ENCODE measurements at regions not wholly inside any gene's neighbourhood (a gene's known extent, or its start where the extent isn't known, plus 50 kb on each side); places are given as distances from the start of the nearest gene placed in this dataset.

- DNase-seq (ENCODE audit: low read depth): no peak
- no peak for TF ChIP-seq CTCF (IDR thresholded peaks at IDR 0.05; ENCODE audit: control insufficient read depth, extremely low read depth, insufficient read depth)
- H3K4me3 ChIP-seq (ENCODE audit: low read depth, low read length): no peak overlapping the region
These were observed 1487.0 kb upstream of the SLC10A2 start for GRCh38 chr13:104553186-104553585.

GRCh38 chr13:104534847-104535246, 1468.6 kb upstream of the SLC10A2 start:
- no peak overlapping the region for H3K4me3 ChIP-seq (ENCODE audit: low read depth, low read length)
- DNase-seq (ENCODE audit: low read depth): no peak
- no peak for TF ChIP-seq CTCF (IDR thresholded peaks at IDR 0.05; ENCODE audit: control insufficient read depth, extremely low read depth, insufficient read depth)

GRCh38 chr13:104532132-104532531, 1465.9 kb upstream of the SLC10A2 start:
- H3K4me3 ChIP-seq (ENCODE audit: low read depth, low read length): no peak overlapping the region
- no peak for DNase-seq (ENCODE audit: low read depth)
- TF ChIP-seq CTCF (IDR thresholded peaks at IDR 0.05; ENCODE audit: control insufficient read depth, extremely low read depth, insufficient read depth): no peak

- DNase-seq (ENCODE audit: low read depth): no peak
- no peak overlapping the region for H3K4me3 ChIP-seq (ENCODE audit: low read depth, low read length)
- TF ChIP-seq CTCF (IDR thresholded peaks at IDR 0.05; ENCODE audit: control insufficient read depth, extremely low read depth, insufficient read depth): no peak
These were observed 1464.5 kb upstream of the SLC10A2 start for GRCh38 chr13:104530741-104531140.

DNA sequence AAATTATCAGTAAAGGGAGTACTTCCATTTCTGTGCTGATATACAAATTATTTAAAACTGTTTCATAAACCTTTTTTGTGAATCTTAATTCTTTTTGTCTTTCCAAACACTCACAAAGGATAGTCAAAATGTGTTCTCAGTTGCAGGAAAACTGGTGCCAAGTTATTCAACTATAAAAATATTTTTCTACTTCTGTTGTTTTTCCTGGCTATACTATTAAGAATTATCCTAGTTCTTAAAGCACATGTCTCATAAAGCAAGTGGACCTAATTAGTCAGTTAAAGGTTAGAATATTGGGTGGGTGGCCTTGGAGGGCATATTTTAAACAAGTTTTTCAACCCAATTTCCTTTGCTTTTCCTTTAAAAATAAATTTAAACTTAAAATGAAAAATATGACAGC, 1460.3 kb upstream of the SLC10A2 start:
- DNase-seq (ENCODE audit: low read depth): no peak
- no peak for TF ChIP-seq CTCF (IDR thresholded peaks at IDR 0.05; ENCODE audit: control insufficient read depth, extremely low read depth, insufficient read depth)
- no peak overlapping the region for H3K4me3 ChIP-seq (ENCODE audit: low read depth, low read length)

GRCh38 chr13:104525467-104525866, 1459.2 kb upstream of the SLC10A2 start:
- H3K4me3 ChIP-seq (ENCODE audit: low read depth, low read length): no peak overlapping the region
- no peak for DNase-seq (ENCODE audit: low read depth)
- TF ChIP-seq CTCF (IDR thresholded peaks at IDR 0.05; ENCODE audit: control insufficient read depth, extremely low read depth, insufficient read depth): no peak

DNA sequence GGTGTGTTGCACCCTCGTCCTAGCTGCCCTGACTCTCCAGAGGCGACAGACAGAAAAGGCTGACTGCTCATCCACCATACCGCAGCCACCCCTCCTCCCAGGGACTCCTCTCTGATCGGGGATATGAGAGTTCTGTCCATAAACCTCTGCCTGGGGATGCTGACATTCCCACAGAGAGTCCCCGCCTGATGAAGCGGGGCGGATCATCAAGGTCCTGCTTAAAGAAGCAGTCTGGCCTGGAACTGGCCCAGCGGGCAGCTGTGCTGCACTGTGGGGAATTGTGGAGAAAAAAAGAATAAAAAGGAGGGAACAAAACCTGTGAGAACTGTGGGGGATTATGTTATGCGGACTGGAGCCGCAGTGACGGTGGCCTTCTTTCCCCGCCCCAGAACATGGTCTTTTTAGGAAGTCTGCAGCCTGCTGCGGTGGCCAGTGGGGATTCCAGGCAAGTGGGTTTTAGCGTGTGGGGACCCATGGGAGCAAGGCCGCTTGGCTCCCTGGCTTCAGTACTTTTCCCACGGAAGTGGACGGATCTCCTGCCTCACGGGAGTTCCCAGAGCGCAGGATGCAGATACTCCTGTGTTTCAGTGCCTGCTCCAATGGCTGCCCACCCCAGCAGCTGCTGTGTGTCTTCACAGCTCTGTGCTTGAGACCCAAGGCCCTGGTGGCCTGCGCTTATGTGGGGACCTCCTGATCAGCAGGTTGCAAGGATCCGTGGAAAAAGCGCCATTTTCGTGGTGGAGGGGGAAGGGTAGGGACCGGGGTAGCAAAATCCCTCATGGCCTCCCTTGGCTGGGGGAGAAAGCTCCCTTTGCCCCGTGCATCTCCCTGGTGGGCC, 1456.2 kb upstream of the SLC10A2 start:
- no peak for DNase-seq (ENCODE audit: low read depth)
- TF ChIP-seq CTCF (IDR thresholded peaks at IDR 0.05; ENCODE audit: control insufficient read depth, extremely low read depth, insufficient read depth): no peak
- no peak overlapping the region for H3K4me3 ChIP-seq (ENCODE audit: low read depth, low read length)

All from LNCaP clone FGC (cell line).